Prostate gland (tissue), 2 donors: ENCODE measurements at regions not wholly inside any gene's neighbourhood (a gene's known extent, or its start where the extent isn't known, plus 50 kb on each side); places are given as distances from the start of the nearest gene placed in this dataset.

Experiments used
- CTCF ChIP-seq, 4 experiments: fragments of 200-600 bp in 2 of 4; fragments of 450-650 bp in 2 of 4; sonication (generic) in 2 of 4; IDR thresholded peaks; 1 replicate in 3 of 4; 2 replicates in 1 of 4; pipeline ENCODE4 v1.5.1; 2016 to 2019; ENCODE audit warnings: antibody characterized with exemption in 4 of 4, mild to moderate bottlenecking in 2 of 4, moderate library complexity in 2 of 4
- POLR2A ChIP-seq: fragments of 450-650 bp; IDR thresholded peaks from one replicate; pipeline ENCODE4 v1.6.1; 2016; ENCODE audit warnings: antibody characterized with exemption, mild to moderate bottlenecking

GRCh38 chr20:6579824-6580223, 187.7 kb upstream of the BMP2 start:
- TF ChIP-seq POLR2A, result no peak
- TF ChIP-seq CTCF (IDR thresholded peaks at IDR 0.05), result no peak
